Hepatocyte (in vitro differentiated cells): ENCODE measurements at regions not wholly inside any gene's neighbourhood (a gene's known extent, or its start where the extent isn't known, plus 50 kb on each side); places are given as distances from the start of the nearest gene placed in this dataset.

ENCODE experiments used
- EZH2 ChIP-seq: fragments of 200-600 bp; sonication (generic); IDR thresholded peaks from 2 replicates; pipeline ENCODE4 v1.6.1; 2016; ENCODE audit warnings: antibody characterized with exemption, mild to moderate bottlenecking, borderline replicate concordance
- EZH2phosphoT487 ChIP-seq: fragments of 200-600 bp; sonication (generic); IDR thresholded peaks from one replicate; pipeline ENCODE4 v1.6.1; 2018; ENCODE audit warnings: antibody characterized with exemption, mild to moderate bottlenecking, low read depth, moderate library complexity; ENCODE audit not compliant: unreplicated experiment, severe bottlenecking
- TF ChIP-seq, protein P1 (sequence below): fragments of 200-600 bp; sonication (generic); IDR thresholded peaks from 2 replicates; pipeline ENCODE4 v1.5.1; 2016; ENCODE audit warnings: antibody characterized with exemption, mild to moderate bottlenecking; ENCODE audit not compliant: poor library complexity

DNA sequence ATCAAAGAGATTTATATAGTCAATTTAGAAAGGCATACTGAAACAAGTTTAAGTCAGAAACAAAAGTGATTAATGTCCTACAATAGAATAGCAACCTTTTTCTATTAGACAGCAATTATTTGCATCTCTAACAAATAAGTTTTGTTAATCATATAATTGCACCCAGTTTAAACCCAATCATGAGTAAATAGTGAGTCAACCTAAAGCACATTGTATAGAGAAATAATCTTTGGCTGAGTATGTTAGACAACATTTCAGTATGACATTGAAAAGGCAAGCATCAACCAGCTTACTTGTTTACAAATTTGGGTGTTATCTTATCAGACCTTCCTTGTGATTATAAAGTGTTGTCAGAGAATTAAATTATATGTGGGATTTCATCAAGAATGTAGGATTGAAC is 209.5 kb downstream of the IL15 start:
- TF ChIP-seq, protein P1, sequence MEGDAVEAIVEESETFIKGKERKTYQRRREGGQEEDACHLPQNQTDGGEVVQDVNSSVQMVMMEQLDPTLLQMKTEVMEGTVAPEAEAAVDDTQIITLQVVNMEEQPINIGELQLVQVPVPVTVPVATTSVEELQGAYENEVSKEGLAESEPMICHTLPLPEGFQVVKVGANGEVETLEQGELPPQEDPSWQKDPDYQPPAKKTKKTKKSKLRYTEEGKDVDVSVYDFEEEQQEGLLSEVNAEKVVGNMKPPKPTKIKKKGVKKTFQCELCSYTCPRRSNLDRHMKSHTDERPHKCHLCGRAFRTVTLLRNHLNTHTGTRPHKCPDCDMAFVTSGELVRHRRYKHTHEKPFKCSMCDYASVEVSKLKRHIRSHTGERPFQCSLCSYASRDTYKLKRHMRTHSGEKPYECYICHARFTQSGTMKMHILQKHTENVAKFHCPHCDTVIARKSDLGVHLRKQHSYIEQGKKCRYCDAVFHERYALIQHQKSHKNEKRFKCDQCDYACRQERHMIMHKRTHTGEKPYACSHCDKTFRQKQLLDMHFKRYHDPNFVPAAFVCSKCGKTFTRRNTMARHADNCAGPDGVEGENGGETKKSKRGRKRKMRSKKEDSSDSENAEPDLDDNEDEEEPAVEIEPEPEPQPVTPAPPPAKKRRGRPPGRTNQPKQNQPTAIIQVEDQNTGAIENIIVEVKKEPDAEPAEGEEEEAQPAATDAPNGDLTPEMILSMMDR: no peak
- TF ChIP-seq EZH2phosphoT487 (no peak), EZH2 (no peak)
